GM12878 (cell line): ENCODE measurements at regions not wholly inside any gene's neighbourhood (a gene's known extent, or its start where the extent isn't known, plus 50 kb on each side); places are given as distances from the start of the nearest gene placed in this dataset.

Source experiments
- ATAC-seq: fragments of 200-7000 bp; cut with Tn5 transposase; 3 replicates; pipeline ENCODE4 v1.9.1; 2020; ENCODE audit warnings: mild to moderate bottlenecking, moderate library complexity
- BruUV-seq: library from RNA; stranded (reverse); fragments of 400-500 nt; replicated peaks from 2 replicates; lab custom pipeline; 2021; lab: Mats Ljungman, UMichigan
- CTCF ChIA-PET: fragments of 300-600 bp; sonication (Branson Sonifier 250); formaldehyde crosslinking; extraction: SDS; loops from one replicate; lab custom pipeline; 2021; ENCODE audit warnings: inconsistent platforms; lab: Yijun Ruan, JAX
- POLR2A ChIA-PET: fragments of 350-600 bp; formaldehyde crosslinking; extraction: SDS; loops from one replicate; lab custom pipeline; 2021; ENCODE audit warnings: inconsistent platforms; lab: Charles Lee
- RAD21 ChIA-PET: fragments of 300-600 bp; sonication (Branson Sonifier 250); formaldehyde crosslinking; loops from one replicate; lab custom pipeline; 2023; ENCODE audit warnings: antibody characterized with exemption; ENCODE audit not compliant: unreplicated experiment; lab: Charles Lee
- SMC1A ChIA-PET: fragments of 300-600 bp; sonication (Branson Sonifier 250); formaldehyde crosslinking; loops from one replicate; lab custom pipeline; 2023; ENCODE audit not compliant: unreplicated experiment, uncharacterized antibody; lab: Charles Lee
- DNase-seq: peaks from one replicate; pipeline ENCODE4 v3.0.0-alpha.2; 2011; ENCODE audit warnings: low read depth, low spot score
- FAIRE-seq: peaks from 3 replicates; lab custom pipeline; 2011; peaks lifted over from hg19 to GRCh38; lab: Jason Lieb, UNC
- H2AFZ ChIP-seq: 2 replicates; pipeline ENCODE4 v1.6.0; 2011; ENCODE audit warnings: low read depth, low read length, control low read depth; ENCODE audit not compliant: control insufficient read depth
- H3K27ac ChIP-seq: 2 replicates; pipeline ENCODE4 v1.5.1; 2011; ENCODE audit warnings: control low read depth; ENCODE audit not compliant: control insufficient read depth, insufficient read depth
- H3K27me3 ChIP-seq, 2 experiments: replicated peaks in 1 of 2; 2 replicates each; pipeline versions ENCODE4 v1.6.0 to v1.6.1; 2011; ENCODE audit warnings: low read length in 1 of 2; ENCODE audit not compliant: control insufficient read depth in 2 of 2, insufficient read depth in 2 of 2
- H3K36me3 ChIP-seq, 2 experiments: 2 replicates each; pipeline ENCODE4 v1.5.1; 2011; ENCODE audit warnings: low read length in 1 of 2; ENCODE audit not compliant: control insufficient read depth in 2 of 2, insufficient read depth in 2 of 2
- H3K4me1 ChIP-seq: 2 replicates; pipeline ENCODE4 v1.6.1; 2011; ENCODE audit warnings: mild to moderate bottlenecking, low read length, moderate library complexity, mixed read lengths; ENCODE audit not compliant: control insufficient read depth, insufficient read depth
- H3K4me2 ChIP-seq: 2 replicates; pipeline ENCODE4 v1.6.0; 2011; ENCODE audit warnings: control low read depth; ENCODE audit not compliant: control insufficient read depth, insufficient read depth
- H3K4me3 ChIP-seq: fragments of 200-600 bp; sonication (generic); 2 replicates; pipeline ENCODE4 v1.5.1; 2016
- H3K79me2 ChIP-seq: 2 replicates; pipeline ENCODE4 v1.6.0; 2011; ENCODE audit warnings: low read length; ENCODE audit not compliant: control insufficient read depth, insufficient read depth
- H3K9ac ChIP-seq: 2 replicates; pipeline ENCODE4 v1.8.0; 2011; ENCODE audit warnings: low read length, control low read depth, mixed read lengths; ENCODE audit not compliant: control insufficient read depth, insufficient read depth
- H3K9me3 ChIP-seq: replicated peaks from 3 replicates; pipeline ENCODE4 v1.5.1; 2011; ENCODE audit warnings: mild to moderate bottlenecking, low read length; ENCODE audit not compliant: control insufficient read depth, insufficient read depth
- H4K20me1 ChIP-seq: 2 replicates; pipeline ENCODE4 v1.6.0; 2011; ENCODE audit not compliant: control insufficient read depth, insufficient read depth
- BHLHE40 ChIP-seq, 2 experiments: fragments of 450-650 bp in 1 of 2; IDR thresholded peaks; 2 replicates each; pipeline ENCODE4 v1.6.1; 2011 to 2017; ENCODE audit warnings: low read depth in 2 of 2, borderline replicate concordance in 1 of 2, improper control_type of control experiment in 1 of 2, low read length in 1 of 2, mild to moderate bottlenecking in 1 of 2
- ESRRA ChIP-seq: IDR thresholded peaks from 2 replicates; pipeline ENCODE4 v1.6.1; 2012; ENCODE audit warnings: mild to moderate bottlenecking, low read length, improper control_type of control experiment
- ETV6 ChIP-seq, 2 experiments: fragments of 450-650 bp in 1 of 2; IDR thresholded peaks in 1 of 2; conservative IDR thresholded peaks in 1 of 2; 2 replicates each; pipeline ENCODE4 v1.6.1; 2014; ENCODE audit warnings: antibody characterized with exemption in 1 of 2, borderline replicate concordance in 1 of 2, low read depth in 1 of 2, mild to moderate bottlenecking in 1 of 2, moderate library complexity in 1 of 2
- GABPA ChIP-seq: IDR thresholded peaks from 2 replicates; pipeline ENCODE4 v1.6.1; 2014; ENCODE audit warnings: antibody characterized with exemption, low read depth, mild to moderate bottlenecking, inconsistent platforms
- MYC ChIP-seq: IDR thresholded peaks from 2 replicates; pipeline ENCODE4 v1.6.1; 2011; ENCODE audit warnings: mild to moderate bottlenecking, low read length, moderate library complexity, inconsistent platforms; ENCODE audit not compliant: insufficient read depth, insufficient replicate concordance, insufficient read length, severe bottlenecking
- NBN ChIP-seq: fragments of 450-650 bp; IDR thresholded peaks from 2 replicates; pipeline ENCODE4 v1.6.1; 2016
- NFXL1 ChIP-seq: fragments of 450-650 bp; IDR thresholded peaks from 2 replicates; pipeline ENCODE4 v1.6.1; 2017; ENCODE audit warnings: antibody characterized with exemption, mild to moderate bottlenecking, borderline replicate concordance
- PKNOX1 ChIP-seq: fragments of 450-650 bp; IDR thresholded peaks from 2 replicates; pipeline ENCODE4 v1.6.1; 2016; ENCODE audit warnings: mild to moderate bottlenecking
- SMARCA5 ChIP-seq: fragments of 450-650 bp; IDR thresholded peaks from 2 replicates; pipeline ENCODE4 v1.6.1; 2017; ENCODE audit warnings: mild to moderate bottlenecking
- STAT1 ChIP-seq: fragments of 450-650 bp; conservative IDR thresholded peaks from 2 replicates; pipeline ENCODE4 v1.6.1; 2014; ENCODE audit warnings: antibody characterized with exemption, mild to moderate bottlenecking
- SUZ12 ChIP-seq: fragments of 200-600 bp; sonication (generic); IDR thresholded peaks from one replicate; pipeline ENCODE4 v1.6.1; 2018; ENCODE audit warnings: antibody characterized with exemption, mild to moderate bottlenecking; ENCODE audit not compliant: unreplicated experiment
- TBL1XR1 ChIP-seq: IDR thresholded peaks from 2 replicates; pipeline ENCODE4 v1.6.1; 2012; ENCODE audit warnings: low read depth, low read length, improper control_type of control experiment
- TCF3 ChIP-seq: IDR thresholded peaks from 2 replicates; pipeline ENCODE4 v1.6.1; 2012; ENCODE audit warnings: low read depth, mild to moderate bottlenecking, low read length, borderline replicate concordance; ENCODE audit not compliant: insufficient read depth
- YY1 ChIP-seq: IDR thresholded peaks from 2 replicates; pipeline ENCODE4 v1.6.1; 2011; ENCODE audit warnings: low read depth, mild to moderate bottlenecking, low read length
- ZSCAN29 ChIP-seq: fragments of 450-650 bp; IDR thresholded peaks from 2 replicates; pipeline ENCODE4 v1.6.1; 2017; ENCODE audit warnings: mild to moderate bottlenecking, moderate library complexity
- ZZZ3 ChIP-seq: IDR thresholded peaks from 2 replicates; pipeline ENCODE4 v1.6.1; 2011; ENCODE audit warnings: low read depth; ENCODE audit not compliant: control insufficient read depth, insufficient read length
- WGBS: methylation state at CpG from one replicate; pipeline ENCODE4 v1.1.6; 2016; ENCODE audit warnings: low lambda C conversion rate; ENCODE audit not compliant: insufficient replicate concordance, insufficient coverage; ENCODE audit errors: missing lambda C conversion rate; 5-methylcytosine and 5-hydroxymethylcytosine counted together
- in situ Hi-C: fragments of 300-500 bp; cut with MboI; formaldehyde crosslinking; loops from 9 replicates; pipeline ENCODE4 v1.14.3; 2018; ENCODE audit warnings: mixed read lengths
- intact Hi-C: fragments of 100-400 bp; cut with micrococcal nuclease; formaldehyde crosslinking; loops from one replicate; pipeline ENCODE4 v1.14.2; 2022; ENCODE audit not compliant: unreplicated experiment

GRCh38 chr15:49734831-49735508, 114.1 kb downstream of the DTWD1 start:
- H3K79me2 ChIP-seq = no peaks in the 10 kb centered on the region
- no TSS peak for BruUV-seq
- in situ Hi-C loops = no loop called here
- H3K9ac ChIP-seq = no peak overlapping the region
- TF ChIP-seq ZZZ3 (no peak), ZSCAN29 (no peak), PKNOX1 (no peak), YY1 (no peak), GABPA (no peak), ETV6 (conservative IDR thresholded peaks at IDR 0.05 in 1 of 2, IDR thresholded peaks at IDR 0.05 in 1 of 2; ENCODE audit: borderline replicate concordance in 1 of 2, low read depth in 1 of 2) (no peak), BHLHE40 (IDR thresholded peaks at IDR 0.05; ENCODE audit: borderline replicate concordance in 1 of 2, low read depth in 2 of 2, low read length in 1 of 2) (no peak), TCF3 (no peak), TBL1XR1 (no peak), NBN (no peak), NFXL1 (no peak), MYC (no peak), STAT1 (no peak), SUZ12 (no peak), ESRRA (no peak), SMARCA5 (no peak)
- RAD21 ChIA-PET = no interaction called here
- SMC1A ChIA-PET = no interaction called here
- DNase-seq (no peak), ATAC-seq (no peak), FAIRE-seq (no peak)
- no peak overlapping the region for H3K4me3 ChIP-seq
- WGBS = 36% methylated on average over 4 of the region's 4 CpGs
- no peak overlapping the region for H3K4me2 ChIP-seq
- H3K27me3 ChIP-seq = no peaks in the 10 kb centered on the region
- H3K36me3 ChIP-seq = no peaks in the 10 kb centered on the region
- no peaks in the 10 kb centered on the region for H3K9me3 ChIP-seq
- no peaks in the 10 kb centered on the region for H3K4me1 ChIP-seq
- H4K20me1 ChIP-seq = no peaks in the 10 kb centered on the region
- intact Hi-C loops = no loop called here
- POLR2A ChIA-PET = no interaction called here
- no peak overlapping the region for H2AFZ ChIP-seq
- no peak overlapping the region for H3K27ac ChIP-seq
- CTCF ChIA-PET = no interaction called here
